Esophagus squamous epithelium (tissue), 5 donors: ENCODE measurements at regions not wholly inside any gene's neighbourhood (a gene's known extent, or its start where the extent isn't known, plus 50 kb on each side); places are given as distances from the start of the nearest gene placed in this dataset.

ENCODE experiments used
- DNase-seq: peaks from one replicate; lab custom pipeline; 2025; lab: John Stamatoyannopoulos, UW
- H3K27ac ChIP-seq, 4 donors: fragments of 200-600 bp; sonication (generic); one replicate each; pipeline ENCODE4 v1.5.1; 2016 to 2019; ENCODE audit warnings: mild to moderate bottlenecking in 1 of 4
- H3K27me3 ChIP-seq, 4 donors: fragments of 200-600 bp; sonication (generic); 1 replicate in 3 of 4; 2 replicates in 1 of 4; pipeline versions ENCODE4 v1.5.1 to v1.6.0; 2017 to 2021; ENCODE audit warnings: antibody characterized with exemption in 1 of 4
- H3K36me3 ChIP-seq, 3 donors: fragments of 200-600 bp; sonication (generic); one replicate each; pipeline ENCODE4 v1.5.1; 2016 to 2019
- H3K4me1 ChIP-seq, 3 donors: fragments of 200-600 bp; sonication (generic); one replicate each; pipeline ENCODE4 v1.5.1; 2017 to 2019
- H3K4me3 ChIP-seq, 4 donors: fragments of 200-600 bp; sonication (generic); 1 replicate in 3 of 4; 2 replicates in 1 of 4; pipeline ENCODE4 v1.5.1; 2016 to 2019; ENCODE audit warnings: mild to moderate bottlenecking in 2 of 4, moderate library complexity in 1 of 4
- H3K9me3 ChIP-seq, 3 donors: fragments of 200-600 bp; sonication (generic); one replicate each; pipeline ENCODE4 v1.5.1; 2016 to 2019
- POLR2A ChIP-seq, 4 donors: fragments of 450-650 bp; IDR thresholded peaks; one replicate each; pipeline ENCODE4 v1.6.1; 2017; ENCODE audit warnings: antibody characterized with exemption in 4 of 4, mild to moderate bottlenecking in 4 of 4, moderate library complexity in 3 of 4
- WGBS, 2 donors: methylation state at CpG; one replicate each; pipeline ENCODE4 v1.1.5; 2018; 5-methylcytosine and 5-hydroxymethylcytosine counted together
- intact Hi-C: fragments of 100-400 bp; cut with DNase I; formaldehyde crosslinking; loops from one replicate; pipeline ENCODE4 v1.15.0; 2022
- TF ChIP-seq, protein P1 (sequence below), 6 experiments: fragments of 450-650 bp in 4 of 6; fragments of 200-600 bp in 2 of 6; sonication (generic) in 2 of 6; IDR thresholded peaks; one replicate each; pipeline ENCODE4 v1.5.1; 2016 to 2019; ENCODE audit warnings: antibody characterized with exemption in 6 of 6, mild to moderate bottlenecking in 4 of 6, moderate library complexity in 4 of 6
- donor health status: DM: yes; HTN: yes; CAD: no.

DNA sequence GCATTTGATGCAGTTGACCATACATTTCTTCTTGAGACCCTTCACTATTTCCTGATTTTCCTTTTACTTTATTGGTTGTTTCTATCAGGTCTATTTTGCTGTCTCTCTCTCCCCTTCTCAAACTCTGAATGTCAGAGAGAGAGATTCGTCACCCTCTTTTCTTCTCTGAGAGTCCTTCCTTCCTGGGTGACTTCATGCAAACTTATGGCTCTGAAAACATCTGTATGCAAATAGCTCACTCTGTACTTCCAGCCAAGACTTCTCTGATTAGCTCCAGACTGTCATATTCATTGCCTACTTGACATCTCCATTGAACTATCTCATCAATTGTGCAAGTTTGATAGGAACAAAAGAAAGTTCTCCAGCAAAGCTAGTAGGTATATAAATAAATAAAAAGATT lies 191.7 kb upstream of the KLF6 start:
- Histone ChIP-seq H3K4me1 (peaks cover 3 to 46% (median 5%) of the 10 kb centered on the region in 3 donors), H3K36me3 (no peaks in the 10 kb centered on the region), H3K27ac (no peak overlapping the region), H3K9me3 (no peaks in the 10 kb centered on the region), H3K4me3 (no peak overlapping the region), H3K27me3 (no peaks in the 10 kb centered on the region)
- WGBS, 2 donors: 73 to 79% methylated on average over 1 of the region's 1 CpG
- TF ChIP-seq, protein P1, sequence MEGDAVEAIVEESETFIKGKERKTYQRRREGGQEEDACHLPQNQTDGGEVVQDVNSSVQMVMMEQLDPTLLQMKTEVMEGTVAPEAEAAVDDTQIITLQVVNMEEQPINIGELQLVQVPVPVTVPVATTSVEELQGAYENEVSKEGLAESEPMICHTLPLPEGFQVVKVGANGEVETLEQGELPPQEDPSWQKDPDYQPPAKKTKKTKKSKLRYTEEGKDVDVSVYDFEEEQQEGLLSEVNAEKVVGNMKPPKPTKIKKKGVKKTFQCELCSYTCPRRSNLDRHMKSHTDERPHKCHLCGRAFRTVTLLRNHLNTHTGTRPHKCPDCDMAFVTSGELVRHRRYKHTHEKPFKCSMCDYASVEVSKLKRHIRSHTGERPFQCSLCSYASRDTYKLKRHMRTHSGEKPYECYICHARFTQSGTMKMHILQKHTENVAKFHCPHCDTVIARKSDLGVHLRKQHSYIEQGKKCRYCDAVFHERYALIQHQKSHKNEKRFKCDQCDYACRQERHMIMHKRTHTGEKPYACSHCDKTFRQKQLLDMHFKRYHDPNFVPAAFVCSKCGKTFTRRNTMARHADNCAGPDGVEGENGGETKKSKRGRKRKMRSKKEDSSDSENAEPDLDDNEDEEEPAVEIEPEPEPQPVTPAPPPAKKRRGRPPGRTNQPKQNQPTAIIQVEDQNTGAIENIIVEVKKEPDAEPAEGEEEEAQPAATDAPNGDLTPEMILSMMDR (IDR thresholded peaks at IDR 0.05): no peak
- TF ChIP-seq POLR2A (IDR thresholded peaks at IDR 0.05): no peak
- DNase-seq: no peak
- intact Hi-C loops: no loop called here

DNA sequence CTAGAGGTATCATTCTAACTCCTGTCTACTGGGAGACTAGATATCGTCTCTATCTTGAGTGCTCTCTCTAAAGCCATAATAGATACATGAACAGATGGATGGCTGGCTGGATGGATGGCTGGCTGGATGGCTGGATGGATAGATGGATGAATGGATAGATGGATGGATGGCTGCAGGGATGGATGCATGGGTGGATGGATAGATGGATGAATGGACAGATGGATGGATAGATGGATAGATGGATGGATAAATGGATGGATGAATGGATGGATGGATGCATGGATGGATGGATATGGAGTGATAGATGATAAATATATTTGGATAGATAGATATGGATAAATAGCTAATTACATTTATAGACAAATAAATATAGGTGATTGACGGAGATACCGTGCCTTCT lies 191.2 kb upstream of the KLF6 start:
- TF ChIP-seq POLR2A (IDR thresholded peaks at IDR 0.05): no peak
- TF ChIP-seq, protein P1 (IDR thresholded peaks at IDR 0.05): no peak
- WGBS, 2 donors: 73% methylated on average over 3 of the region's 3 CpGs
- Histone ChIP-seq H3K27ac (no peak overlapping the region), H3K27me3 (no peaks in the 10 kb centered on the region), H3K4me3 (no peak overlapping the region), H3K9me3 (no peaks in the 10 kb centered on the region), H3K4me1 (peaks cover 3 to 49% (median 5%) of the 10 kb centered on the region in 3 donors), H3K36me3 (no peaks in the 10 kb centered on the region)
- DNase-seq: no peak
- intact Hi-C loops: no loop called here

DNA sequence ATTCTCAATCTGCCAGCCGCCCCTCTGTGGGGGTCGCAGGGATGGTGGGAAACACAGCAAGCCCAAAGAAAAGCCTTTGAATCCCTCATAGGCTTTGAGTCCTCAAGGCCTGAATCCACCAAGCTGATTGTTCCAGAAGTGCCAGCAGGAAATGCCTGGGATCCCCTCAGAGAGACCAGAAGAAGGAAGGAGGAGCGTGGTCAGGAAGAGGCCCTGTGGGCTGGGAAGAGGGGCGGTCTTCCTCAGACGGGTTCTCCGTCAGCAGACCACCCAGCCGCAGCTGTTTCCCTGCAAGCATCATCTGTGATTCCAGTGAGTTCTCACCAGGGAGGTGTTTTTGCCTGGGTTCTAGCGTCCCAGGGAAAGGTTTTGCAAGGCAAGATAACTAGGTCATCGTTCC lies 190.0 kb upstream of the KLF6 start:
- 86 to 89% methylated on average over 9 of the region's 9 CpGs for WGBS, 2 donors

DNA sequence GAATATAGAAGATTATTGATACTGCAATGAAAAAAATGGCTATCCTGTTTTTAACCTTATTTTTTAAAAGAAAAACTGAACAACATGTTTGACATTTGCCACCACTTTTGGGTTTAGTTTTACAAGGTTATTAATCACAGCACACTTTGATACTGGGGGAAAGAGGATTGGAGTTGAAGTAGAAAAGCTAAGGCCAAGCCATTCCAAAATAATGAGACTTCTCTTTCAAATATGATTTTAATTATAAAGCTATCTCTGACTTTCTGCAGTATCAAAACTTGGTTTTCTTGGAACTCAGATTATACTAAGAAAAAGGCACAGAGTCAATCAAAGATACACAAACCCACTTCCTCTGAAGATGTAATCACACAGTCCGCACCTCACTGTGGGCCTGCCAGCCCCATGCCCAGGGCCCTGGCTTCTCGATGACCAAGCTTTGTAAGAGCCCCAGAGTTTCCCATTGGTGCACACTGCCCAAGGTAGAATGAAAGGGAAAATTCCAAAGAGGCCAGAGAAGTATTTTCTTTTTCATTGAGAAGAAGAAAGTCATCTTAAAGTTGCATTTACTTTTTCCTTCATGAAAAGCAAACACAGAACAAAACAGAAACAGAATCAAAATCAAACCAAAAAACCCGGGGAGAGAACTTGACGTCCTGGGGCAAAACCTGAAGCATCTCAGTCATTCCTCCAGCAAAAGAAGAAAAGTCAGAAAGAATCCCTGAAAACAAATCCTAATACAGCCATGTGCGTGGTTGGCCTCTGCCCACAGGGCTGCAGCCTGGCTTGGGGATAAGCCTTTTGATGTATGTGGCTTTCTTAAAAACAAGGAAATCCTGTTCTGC lies 187.7 kb upstream of the KLF6 start:
- WGBS, 2 donors: 47 to 49% methylated on average over 5 of the region's 5 CpGs
- no peak for DNase-seq
- intact Hi-C loops: no loop called here

More for the DNA sequence above, 190.0 kb upstream of the KLF6 start:
- Histone ChIP-seq H3K4me3 (no peak overlapping the region), H3K27ac (no peak overlapping the region), H3K4me1 (peaks cover 3 to 57% (median 5%) of the 10 kb centered on the region in 3 donors), H3K9me3 (no peaks in the 10 kb centered on the region), H3K27me3 (no peaks in the 10 kb centered on the region), H3K36me3 (no peaks in the 10 kb centered on the region)
- no peak for DNase-seq
- intact Hi-C loops: no loop called here
- no peak for TF ChIP-seq POLR2A (IDR thresholded peaks at IDR 0.05)
- TF ChIP-seq, protein P1 (IDR thresholded peaks at IDR 0.05): no peak

DNA sequence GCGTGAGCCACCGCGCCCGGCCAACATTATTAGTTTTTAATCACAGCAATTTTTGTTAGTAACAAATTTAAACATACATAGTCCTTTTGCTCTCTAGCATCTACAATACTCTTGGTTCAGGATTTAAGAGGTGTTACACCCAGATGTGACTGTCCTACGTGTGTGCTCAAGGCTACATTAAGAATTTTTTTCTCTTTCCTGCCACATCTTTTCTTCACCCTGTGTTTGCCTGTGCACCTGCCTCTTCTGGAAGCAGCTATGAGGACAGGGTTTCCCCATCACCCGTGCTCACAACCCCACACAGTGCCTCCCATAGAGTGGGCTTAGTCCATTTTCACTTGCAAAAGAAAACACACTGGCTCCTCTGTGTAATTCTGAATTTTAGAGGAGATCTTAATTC lies 186.7 kb upstream of the KLF6 start:
- Histone ChIP-seq H3K27ac (peak overlapping the region in 1 of 4 donors; percentile 37), H3K9me3 (no peaks in the 10 kb centered on the region), H3K36me3 (no peaks in the 10 kb centered on the region), H3K4me3 (no peak overlapping the region), H3K27me3 (no peaks in the 10 kb centered on the region), H3K4me1 (peaks cover 3 to 41% (median 5%) of the 10 kb centered on the region in 3 donors)
- intact Hi-C loops: no loop called here
- no peak for DNase-seq
- 86 to 87% methylated on average over 6 of the region's 6 CpGs for WGBS, 2 donors
- TF ChIP-seq, protein P1 (IDR thresholded peaks at IDR 0.05): no peak
- no peak for TF ChIP-seq POLR2A (IDR thresholded peaks at IDR 0.05)

More for the DNA sequence above, 187.7 kb upstream of the KLF6 start:
- H3K27me3 ChIP-seq: no peaks in the 10 kb centered on the region
- peaks cover 3 to 43% (median 5%) of the 10 kb centered on the region in 3 donors for H3K4me1 ChIP-seq
- H3K9me3 ChIP-seq: no peaks in the 10 kb centered on the region
- no peaks in the 10 kb centered on the region for H3K36me3 ChIP-seq
- peak overlapping the region; percentile 9 to 40 (median 31) for H3K27ac ChIP-seq
- TF ChIP-seq POLR2A (IDR thresholded peaks at IDR 0.05): no peak
- TF ChIP-seq, protein P1 (IDR thresholded peaks at IDR 0.05): no peak
- H3K4me3 ChIP-seq: no peak overlapping the region
